GM19238 (cell line): ENCODE measurements at regions not wholly inside any gene's neighbourhood (a gene's known extent, or its start where the extent isn't known, plus 50 kb on each side); places are given as distances from the start of the nearest gene placed in this dataset.
"Not testable (repeated sequence)": the region's sequence is repeated elsewhere in the genome, so short reads cannot be mapped to it uniquely, and the experiment has no call there.

Experiments used
- DNase-seq: peaks from one replicate; pipeline ENCODE4 v3.0.0; 2011; ENCODE audit warnings: low spot score; ENCODE audit not compliant: insufficient read length

GRCh38 chr9:82489201-82489821, 500.7 kb downstream of the SPATA31D1 start:
- DNase-seq: no peak

DNA sequence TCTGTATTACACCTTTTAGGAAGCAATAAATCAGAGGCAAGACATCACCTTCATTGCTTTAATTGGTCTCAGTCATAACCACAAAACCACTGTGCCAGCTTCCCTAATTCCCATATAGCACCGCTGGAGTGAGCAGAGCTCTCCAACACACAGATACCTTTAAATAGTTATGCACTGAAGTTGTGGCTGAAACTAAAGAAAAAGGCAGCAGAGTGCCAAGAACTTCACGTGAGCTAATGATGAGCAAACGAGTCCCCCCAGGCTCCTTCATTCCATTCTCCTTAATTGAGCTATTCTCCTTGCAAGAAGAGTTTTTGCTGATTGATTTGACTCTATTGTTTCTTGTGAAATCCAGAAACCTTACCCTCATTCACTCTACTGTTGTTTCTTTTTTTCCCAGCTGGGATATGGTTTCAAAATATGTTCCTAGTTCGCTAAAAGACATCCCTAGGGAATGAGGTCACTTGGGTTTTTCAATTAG, 501.5 kb downstream of the SPATA31D1 start:
- DNase-seq: no peak

- not testable (repeated sequence) for DNase-seq
Measured at GRCh38 chr9:82490821-82491220, 502.2 kb downstream of the SPATA31D1 start.

DNA sequence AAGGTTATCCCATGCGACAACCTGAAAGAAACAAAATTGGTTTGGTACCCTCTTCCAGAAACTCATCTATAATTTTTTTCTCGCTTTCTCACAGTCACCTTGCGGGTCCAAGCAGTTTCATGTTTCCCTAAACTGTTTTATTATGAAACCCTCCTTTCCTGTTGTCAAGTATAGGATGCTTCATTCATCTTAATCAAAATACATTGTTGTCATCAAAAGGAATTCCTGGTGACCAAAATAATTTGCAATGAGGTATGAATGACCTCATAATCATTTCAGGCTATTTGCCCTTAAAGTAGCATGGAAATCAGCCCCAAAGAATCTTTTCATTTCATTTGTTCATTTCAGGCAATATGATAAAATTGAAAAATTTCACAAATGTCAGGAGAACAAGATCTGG, 503.0 kb downstream of the SPATA31D1 start:
- DNase-seq: no peak

- DNase-seq: no peak
Measured at GRCh38 chr9:82492274-82492673, 503.7 kb downstream of the SPATA31D1 start.

DNA sequence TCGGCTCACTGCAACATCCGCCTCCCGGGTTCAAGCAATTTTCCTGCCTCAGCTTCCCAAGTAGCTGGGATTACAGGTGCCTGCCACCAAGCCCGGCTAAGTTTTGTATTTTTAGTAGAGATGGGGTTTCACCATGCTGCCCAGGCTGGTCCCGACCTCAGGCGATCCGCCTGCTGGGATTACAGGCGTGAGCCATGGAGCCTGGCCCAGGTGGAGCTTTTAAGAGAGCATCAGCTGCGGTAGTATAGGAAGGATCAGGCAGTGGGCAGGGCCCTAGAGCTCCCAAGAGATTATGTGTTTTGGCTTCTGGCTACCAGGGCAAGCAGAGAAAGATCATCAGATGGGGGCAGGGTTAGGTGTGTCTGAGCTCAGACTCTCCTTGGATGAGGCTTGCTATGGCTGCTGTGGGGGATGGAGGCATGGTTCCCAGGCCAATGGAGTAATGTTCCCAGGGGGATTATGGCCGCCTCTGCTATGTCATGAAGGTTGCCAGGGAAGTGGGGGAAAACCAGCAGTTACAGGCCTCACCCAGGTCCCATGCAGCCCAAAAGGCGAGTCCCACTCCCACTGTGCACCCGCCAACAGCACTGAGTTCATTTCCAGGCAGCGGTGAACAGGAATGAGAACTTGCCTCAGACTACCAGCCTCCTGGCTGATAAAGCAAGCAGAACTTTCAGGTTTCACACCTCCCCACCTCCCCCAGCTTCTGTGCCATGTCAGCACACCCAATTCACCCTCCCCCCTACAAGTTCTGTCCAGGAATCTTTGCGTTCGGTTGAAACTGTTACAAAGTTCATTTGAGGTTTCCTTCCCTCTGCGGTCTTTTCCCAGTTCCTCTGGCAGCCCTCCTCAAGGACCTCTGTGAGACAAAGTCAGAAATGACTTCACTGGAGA, 507.6 kb downstream of the SPATA31D1 start:
- DNase-seq: no peak

- no peak for DNase-seq
Measured at GRCh38 chr9:82498541-82499317, 510.2 kb downstream of the SPATA31D1 start.

DNA sequence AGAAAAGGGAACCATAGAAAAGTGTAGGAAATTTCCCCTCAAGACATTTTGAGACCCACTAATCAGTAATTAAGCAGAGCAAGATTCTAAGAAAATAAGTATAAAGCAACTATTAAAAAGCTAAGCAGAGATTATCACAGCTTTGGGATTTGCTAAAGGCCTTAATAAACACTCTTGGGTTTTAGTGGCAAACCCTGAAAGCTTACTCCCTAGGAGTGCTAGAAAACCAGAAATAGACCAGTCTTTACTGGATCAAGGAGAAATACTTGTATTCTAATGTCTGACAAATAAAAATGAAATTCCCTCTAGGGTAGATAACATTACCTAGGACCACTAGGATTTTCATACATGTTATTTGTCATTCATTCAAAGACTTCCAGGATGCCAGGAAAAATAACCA, 510.8 kb downstream of the SPATA31D1 start:
- no peak for DNase-seq

DNA sequence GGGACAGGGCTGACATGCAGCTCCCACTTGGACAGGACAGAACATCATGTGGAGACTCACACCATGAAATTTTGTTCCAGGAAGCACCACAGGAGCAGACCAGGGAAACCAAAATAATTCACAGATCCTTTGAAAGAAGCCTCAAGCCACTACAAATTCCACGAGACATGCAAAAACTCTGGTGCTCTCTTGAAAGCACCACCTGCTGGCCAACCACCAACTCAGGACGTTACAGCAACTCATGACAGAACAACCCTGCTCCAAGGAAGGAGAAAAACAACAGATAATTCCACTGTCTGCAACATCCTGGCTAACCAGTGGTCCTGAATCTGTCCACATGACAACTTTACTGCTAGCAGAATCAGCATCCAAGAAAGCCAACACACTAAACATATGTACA, 516.0 kb downstream of the SPATA31D1 start:
- no peak for DNase-seq

- no peak for DNase-seq
Measured at GRCh38 chr9:82511626-82512025, 523.1 kb downstream of the SPATA31D1 start.

GRCh38 chr9:82512728-82513127, 524.2 kb downstream of the SPATA31D1 start:
- DNase-seq: no peak

- no peak for DNase-seq
Measured at GRCh38 chr9:82513242-82513751, 524.7 kb downstream of the SPATA31D1 start.

- DNase-seq: no peak
Measured at GRCh38 chr9:82513976-82514735, 525.6 kb downstream of the SPATA31D1 start.

- no peak for DNase-seq
Measured at GRCh38 chr9:82518868-82519267, 530.3 kb downstream of the SPATA31D1 start.

DNA sequence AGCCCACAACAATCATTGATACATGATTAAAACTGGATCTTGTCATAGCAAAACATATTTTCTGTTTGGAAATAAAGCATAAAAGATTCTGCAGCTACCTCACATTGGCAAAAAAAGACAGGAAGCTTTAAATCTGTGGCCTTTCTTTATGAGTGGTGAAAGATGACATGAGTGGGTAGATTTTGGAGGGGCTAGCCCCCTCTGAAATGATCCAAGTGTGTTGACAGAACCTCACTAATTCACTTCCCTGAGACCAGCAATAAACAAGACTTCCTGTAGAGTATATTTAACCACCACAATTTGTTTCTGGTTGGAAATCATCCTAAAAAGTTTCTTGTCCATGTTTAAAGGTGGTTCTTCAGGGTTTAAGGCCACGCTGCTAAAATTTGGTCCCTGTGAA, 530.8 kb downstream of the SPATA31D1 start:
- DNase-seq: no peak

- no peak for DNase-seq
Measured at GRCh38 chr9:82524407-82524806, 535.8 kb downstream of the SPATA31D1 start.

DNA sequence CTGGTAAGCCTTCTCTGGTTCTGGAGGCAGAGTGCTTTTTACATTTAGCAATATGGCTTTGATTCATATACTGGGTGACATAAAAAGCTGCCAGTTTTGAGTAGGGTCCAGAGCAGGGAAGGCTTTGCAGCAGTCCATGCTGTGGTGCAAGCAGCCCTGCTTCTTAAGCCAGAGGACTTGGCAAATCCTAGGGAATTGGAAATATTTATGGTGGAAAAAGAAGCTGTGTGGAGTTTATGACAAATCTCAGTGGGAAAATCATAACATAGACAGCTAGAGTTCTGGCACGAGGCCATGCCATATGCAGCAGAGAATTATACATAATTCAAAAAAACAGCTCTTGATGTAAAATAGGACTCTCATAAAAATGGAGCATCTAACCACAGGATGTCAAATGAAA, 536.4 kb downstream of the RASEF start:
- no peak for DNase-seq

GRCh38 chr9:82531795-82532194, 531.1 kb downstream of the RASEF start:
- DNase-seq: no peak

DNA sequence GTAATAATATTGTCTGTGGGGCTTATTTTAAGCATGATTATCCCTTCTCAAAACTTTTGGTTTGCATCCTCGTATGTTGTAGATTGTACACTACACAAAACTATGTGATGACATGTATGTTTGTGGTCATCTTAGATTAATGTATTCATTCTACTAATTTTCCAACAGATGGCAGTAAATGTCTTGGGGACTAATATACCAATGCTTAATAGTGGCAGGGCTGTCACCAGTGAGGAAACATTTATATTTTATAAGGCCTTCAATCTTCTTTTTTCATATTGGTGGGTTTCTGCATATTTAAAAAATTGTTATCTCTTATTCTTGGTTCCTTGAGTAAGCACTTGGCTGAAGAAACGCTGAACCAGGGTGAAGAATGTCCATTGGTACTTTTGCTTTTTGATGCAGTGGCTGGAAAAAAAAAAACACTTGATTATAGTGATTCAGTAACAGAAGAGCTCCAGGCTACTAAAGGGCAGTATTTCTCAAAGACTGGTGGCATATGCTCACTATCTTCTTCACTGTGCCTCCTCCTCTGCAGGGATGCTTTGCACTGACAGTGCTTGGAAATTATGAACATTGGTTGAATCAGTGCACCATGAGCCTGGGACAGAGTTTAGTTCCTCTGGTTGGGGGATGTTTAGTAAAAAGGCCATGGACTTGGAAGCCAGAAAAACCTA, 530.3 kb downstream of the RASEF start:
- no peak for DNase-seq

- no peak for DNase-seq
Measured at GRCh38 chr9:82535432-82535998, 527.4 kb downstream of the RASEF start.
